Body of pancreas (tissue), 4 donors: ENCODE measurements at regions not wholly inside any gene's neighbourhood (a gene's known extent, or its start where the extent isn't known, plus 50 kb on each side); places are given as distances from the start of the nearest gene placed in this dataset.

Experiments
- POLR2A ChIP-seq, 3 donors: fragments of 450-650 bp; IDR thresholded peaks; one replicate each; pipeline ENCODE4 v1.6.1; 2016; ENCODE audit warnings: antibody characterized with exemption in 3 of 3, mild to moderate bottlenecking in 2 of 3
- TF ChIP-seq, protein P1 (sequence below), 7 experiments: fragments of 450-650 bp in 4 of 7; fragments of 200-600 bp in 3 of 7; sonication (generic) in 3 of 7; IDR thresholded peaks; one replicate each; pipeline ENCODE4 v1.5.1; 2016 to 2019; ENCODE audit warnings: antibody characterized with exemption in 7 of 7

DNA sequence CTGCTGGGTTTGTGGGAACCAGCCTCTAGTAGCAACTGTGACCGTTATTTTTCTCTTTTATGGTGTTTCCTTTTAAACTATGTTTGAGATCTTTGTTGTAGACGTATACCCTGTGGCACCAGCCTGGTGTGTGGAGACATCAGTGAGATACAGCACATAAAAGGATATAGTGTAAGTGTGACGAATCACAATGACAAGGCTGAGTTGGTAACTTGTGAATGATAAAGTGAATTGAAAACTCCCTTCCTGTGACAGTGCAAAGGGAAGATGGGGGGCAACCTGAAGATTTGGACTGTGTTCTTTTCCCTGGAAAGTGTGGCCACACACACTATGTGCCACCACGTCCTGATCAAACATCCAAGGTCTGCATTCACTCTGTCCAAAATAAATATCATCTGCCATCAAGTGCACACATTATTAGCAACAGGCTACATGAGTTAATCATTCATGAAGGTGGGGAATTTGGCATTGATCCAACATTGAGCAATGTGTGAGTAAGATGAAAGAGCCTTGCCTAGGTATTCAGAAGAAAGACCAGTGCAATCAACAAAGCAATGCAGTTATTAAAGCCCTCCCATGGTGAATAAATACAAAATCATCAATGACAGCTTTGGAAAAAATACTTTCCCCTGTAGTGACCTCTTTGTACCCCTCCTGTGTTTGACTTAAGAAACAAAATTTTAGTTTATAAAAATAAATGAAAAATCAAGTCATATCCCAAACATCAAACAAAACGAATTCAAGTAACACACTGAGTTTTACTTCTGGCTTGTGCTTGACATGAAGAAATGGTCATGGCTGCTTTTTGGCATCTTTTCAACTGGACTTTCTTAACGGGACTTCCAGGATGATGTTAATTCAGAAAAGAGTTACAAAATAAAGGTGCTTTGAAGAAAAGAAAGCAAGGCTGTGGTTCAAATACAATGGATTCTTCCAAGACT, 1280.5 kb upstream of the ZEB2 start:
- TF ChIP-seq, protein P1, sequence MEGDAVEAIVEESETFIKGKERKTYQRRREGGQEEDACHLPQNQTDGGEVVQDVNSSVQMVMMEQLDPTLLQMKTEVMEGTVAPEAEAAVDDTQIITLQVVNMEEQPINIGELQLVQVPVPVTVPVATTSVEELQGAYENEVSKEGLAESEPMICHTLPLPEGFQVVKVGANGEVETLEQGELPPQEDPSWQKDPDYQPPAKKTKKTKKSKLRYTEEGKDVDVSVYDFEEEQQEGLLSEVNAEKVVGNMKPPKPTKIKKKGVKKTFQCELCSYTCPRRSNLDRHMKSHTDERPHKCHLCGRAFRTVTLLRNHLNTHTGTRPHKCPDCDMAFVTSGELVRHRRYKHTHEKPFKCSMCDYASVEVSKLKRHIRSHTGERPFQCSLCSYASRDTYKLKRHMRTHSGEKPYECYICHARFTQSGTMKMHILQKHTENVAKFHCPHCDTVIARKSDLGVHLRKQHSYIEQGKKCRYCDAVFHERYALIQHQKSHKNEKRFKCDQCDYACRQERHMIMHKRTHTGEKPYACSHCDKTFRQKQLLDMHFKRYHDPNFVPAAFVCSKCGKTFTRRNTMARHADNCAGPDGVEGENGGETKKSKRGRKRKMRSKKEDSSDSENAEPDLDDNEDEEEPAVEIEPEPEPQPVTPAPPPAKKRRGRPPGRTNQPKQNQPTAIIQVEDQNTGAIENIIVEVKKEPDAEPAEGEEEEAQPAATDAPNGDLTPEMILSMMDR (IDR thresholded peaks at IDR 0.05), result no peak
- no peak for TF ChIP-seq POLR2A (IDR thresholded peaks at IDR 0.05)
